Stromal cell of bone marrow (primary cell): ENCODE measurements at regions not wholly inside any gene's neighbourhood (a gene's known extent, or its start where the extent isn't known, plus 50 kb on each side); places are given as distances from the start of the nearest gene placed in this dataset.

Source experiments
- DNase-seq: peaks from one replicate; pipeline ENCODE4 v3.0.0-alpha.2; 2012; ENCODE audit warnings: low read depth

DNA sequence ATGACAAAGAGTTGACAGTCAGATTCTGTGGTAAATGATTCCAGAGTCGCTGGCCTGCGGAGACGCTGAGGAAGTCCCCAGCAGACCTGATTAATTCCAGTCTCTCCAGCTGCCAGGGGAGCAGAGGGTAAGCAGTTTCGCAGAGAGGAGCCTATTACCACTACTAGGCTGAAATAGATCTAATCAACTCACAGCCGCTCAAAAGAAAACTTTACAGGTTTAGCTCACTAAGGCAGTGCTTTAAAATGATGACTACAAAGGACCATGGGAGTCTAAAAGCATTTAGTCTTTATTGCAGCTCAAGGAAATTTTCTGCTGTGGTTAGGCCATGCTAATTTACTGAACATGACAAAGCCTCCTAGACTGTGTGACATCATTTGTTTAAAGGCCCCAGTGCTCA, 445.6 kb upstream of the POU3F3 start:
- no peak for DNase-seq

GRCh38 chr2:104410136-104410535, 443.8 kb upstream of the POU3F3 start:
- no peak for DNase-seq

DNA sequence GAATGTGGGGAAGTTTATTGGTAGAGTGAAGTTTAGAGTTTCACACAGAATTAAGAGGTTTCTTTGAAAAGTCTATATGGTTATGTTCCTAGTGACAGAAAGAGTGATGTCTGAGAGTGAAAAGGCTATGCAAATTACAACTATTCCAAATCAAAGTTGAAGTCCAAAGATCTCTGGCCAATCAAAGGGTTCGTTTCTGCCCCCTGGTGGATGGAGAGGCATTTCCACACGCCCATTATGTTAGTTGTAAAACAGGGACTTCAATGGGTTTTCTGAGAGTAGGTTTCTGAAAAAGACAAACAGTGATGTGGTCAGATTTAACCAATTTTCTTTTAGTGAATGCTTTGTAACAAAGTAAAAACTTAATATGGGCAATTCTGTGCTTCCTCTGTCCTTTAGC, 441.5 kb upstream of the POU3F3 start:
- peak; percentile 1 for DNase-seq

DNA sequence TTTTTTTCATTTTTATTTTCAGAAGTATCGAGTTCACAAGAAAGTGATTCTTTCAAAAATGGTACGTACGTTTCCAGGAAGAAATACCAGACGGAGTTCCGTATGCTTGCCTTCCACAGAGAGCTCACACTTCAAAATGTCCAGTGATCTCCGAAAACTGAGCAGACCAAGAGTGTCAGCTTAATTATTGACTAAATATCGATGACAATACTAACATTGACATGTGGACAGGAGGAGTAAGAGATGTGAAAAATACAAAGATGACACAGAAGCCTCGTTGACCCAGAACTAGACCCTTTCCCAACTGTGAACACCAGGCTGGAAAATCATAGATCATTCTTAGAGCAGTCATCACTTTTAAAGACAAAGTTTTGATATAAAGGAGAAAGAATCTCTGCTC, 440.0 kb upstream of the POU3F3 start:
- no peak for DNase-seq

GRCh38 chr2:104415284-104415683, 438.6 kb upstream of the POU3F3 start:
- DNase-seq: no peak

DNA sequence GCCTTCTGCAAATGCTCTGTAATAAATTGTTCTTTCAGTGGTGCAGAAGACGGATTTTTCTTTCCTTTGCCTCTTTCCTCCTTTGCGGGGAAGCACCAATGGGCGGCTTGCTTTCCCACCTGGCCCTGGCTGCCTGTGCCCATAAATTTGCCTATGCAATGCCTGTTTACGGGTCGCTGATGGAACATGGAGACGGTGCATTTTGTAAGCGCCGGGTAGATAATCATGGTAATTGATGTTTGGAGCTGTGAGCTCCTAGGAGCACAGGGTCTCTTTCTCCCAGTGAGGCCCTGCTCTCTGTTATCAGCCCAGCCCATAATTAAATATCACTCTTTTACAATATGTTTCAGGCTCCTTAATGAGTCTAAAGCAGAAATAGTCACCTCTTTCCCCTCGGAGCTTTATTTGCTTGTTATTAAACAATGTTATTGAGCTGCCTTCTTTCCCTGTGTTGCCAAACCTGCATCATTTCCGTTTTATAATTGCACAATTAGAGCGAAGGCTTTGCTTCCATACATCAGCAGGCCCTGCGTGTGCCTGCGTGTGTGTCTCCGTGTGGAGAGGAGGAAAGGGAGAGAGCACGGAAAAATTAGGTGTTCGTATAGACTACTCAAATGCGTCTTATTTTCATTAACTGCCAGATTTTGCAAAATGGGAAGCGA, 437.4 kb upstream of the POU3F3 start:
- no peak for DNase-seq

- no peak for DNase-seq
Observed at GRCh38 chr2:104420420-104420819, 433.5 kb upstream of the POU3F3 start.

DNA sequence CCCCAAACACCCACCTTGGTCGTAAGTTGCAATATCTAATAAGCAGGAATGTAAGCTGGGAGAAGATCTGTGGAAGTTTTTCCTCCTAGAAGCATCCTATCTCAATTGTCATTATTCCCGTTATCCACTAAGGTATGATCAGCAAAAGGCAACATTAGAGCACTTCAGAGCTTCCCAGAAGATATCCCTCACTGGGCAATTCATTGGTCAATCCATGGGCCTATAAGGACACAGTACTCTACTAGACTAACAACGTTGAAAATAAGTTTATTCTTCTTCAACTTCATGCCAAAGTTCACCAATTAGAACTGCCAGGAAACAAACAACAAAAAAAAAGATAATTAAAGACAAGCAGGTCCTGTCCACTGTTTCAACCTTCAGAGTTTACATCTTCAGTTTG, 433.0 kb upstream of the POU3F3 start:
- no peak for DNase-seq

- DNase-seq: no peak
Observed at GRCh38 chr2:104425850-104426595, 427.9 kb upstream of the POU3F3 start.

DNA sequence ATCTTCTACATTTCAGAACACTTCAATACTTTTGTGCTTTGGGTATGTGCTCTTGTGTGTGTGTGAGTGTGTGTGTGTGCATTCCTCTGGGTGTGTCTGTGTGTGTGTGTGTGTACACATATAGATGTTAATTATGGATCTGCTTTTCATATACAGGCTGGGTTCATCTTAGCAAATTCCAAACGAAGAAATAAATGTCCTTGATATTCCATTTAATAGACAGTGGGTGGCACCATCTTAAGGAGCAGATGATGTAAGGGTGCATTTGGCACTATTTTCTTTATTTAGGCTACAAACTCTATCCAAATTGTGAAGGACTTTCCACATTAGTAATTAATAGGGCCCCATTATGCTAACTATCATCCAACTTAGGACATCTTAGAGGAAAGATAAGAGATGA, 425.8 kb upstream of the POU3F3 start:
- no peak for DNase-seq

DNA sequence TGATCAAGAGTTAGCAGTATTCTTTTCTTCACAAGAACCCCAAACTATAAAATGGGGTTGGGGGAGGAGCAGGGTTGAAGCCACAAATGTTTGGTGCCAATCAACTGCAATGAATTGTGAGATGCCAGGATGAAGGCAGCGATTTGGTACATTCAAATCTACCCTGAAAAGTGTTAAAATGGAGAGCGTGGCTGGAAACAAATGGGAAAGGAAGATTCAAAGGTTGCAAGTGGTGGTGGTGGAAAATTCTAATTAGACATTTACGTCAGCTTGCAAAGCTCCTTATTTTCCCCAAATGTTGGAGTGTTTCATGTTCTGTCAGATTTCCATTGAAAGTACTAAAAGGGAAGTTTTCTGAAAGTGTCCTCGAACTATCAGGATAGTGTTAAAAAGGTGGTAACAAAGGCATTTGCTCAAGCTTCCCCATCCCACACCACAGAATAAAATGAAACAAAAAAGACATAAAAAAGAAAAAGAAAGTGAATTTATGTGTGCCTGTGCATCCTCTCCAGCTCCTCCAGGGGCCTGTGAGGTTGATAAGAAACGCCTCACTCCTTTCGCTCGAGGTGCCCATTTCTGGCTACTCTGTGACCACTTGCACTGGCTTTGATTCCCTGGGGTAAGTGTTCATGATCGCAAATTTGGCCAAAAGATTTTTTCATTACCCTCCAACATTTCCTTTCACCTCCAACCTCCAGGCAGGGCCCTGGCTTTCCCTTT, 424.1 kb upstream of the POU3F3 start:
- no peak for DNase-seq

GRCh38 chr2:104430359-104430740, 423.6 kb upstream of the POU3F3 start:
- no peak for DNase-seq

DNA sequence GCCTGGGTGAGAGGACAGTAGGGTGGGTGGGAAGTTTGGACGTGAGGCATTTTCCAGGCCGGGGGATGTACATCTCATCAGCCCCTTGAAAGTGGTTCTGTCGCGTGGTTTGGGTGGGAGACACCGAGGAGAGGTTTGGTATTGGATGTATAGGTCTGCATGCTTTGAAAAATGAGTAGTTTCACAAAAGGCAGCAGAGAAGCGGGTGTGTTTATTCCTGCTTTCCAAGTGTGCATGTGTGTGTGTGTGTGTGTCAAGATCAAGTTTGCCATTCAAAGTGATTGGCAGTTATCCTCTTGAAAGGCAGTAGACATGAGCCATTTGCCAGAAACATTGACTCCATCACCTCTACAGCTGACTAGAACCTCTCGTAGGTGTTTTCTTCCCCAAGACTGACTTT, 423.1 kb upstream of the POU3F3 start:
- no peak for DNase-seq

DNA sequence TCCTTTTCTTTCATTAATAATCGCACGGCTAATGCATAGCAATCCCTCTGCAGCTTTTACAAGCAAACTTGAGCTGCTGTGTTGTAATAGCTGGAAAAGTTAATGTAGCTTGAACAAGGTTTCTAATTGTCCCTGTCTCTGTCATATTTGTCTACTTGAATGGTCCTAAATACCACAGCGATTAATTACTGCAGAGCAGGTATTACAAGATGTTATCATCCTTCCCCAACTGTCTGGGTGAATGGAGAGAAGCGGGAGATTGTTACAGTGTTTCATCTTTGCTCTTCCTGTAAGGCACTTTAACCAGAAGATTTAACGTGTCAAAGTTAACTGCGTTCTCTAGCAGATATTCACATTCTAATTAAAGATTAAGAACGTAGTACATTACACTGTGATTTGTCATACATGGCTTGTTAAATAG, 422.2 kb upstream of the POU3F3 start:
- DNase-seq: no peak

GRCh38 chr2:104432401-104432800, 421.5 kb upstream of the POU3F3 start:
- DNase-seq: no peak

- no peak for DNase-seq
Observed at GRCh38 chr2:104432991-104433390, 420.9 kb upstream of the POU3F3 start.

DNA sequence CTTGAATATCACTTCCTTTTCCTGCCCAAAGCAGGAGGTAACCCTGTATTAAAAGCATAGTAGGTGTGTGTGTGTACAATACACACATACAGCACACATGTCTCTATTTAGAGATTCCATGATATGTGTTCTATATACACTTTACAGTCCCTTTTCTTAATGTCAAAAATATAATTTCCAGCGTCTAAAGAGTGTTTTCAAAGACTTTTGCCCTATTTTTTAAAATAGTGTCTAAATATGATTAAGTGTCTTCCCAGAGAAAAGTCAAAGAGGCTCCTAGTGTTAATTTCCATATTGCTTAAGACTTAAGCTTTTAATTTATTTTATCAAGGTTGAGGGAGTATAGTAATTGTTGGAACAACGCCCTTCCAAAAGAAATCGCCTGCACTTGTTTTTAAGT, 420.3 kb upstream of the POU3F3 start:
- no peak for DNase-seq

GRCh38 chr2:104434318-104434792, 419.6 kb upstream of the POU3F3 start:
- no peak for DNase-seq

- no peak for DNase-seq
Observed at GRCh38 chr2:104434966-104435365, 418.9 kb upstream of the POU3F3 start.

DNA sequence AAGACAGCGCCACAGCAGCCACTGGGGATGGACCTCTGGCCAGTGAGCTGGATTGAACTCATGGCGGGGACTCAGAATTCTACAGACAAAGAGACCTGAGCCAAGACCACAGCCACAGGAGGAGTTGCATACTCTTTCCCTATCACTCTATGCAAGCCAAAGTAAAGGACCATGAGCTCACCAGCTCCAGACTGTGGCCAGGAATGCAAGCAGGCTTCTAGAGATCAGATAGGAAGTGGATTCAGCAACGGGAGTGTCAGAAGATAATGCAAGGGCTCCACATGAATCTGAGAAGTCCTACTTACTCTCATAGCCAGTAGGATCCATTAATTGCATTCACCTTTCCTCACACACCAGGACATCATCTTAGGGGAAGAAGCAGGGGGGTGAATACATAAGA, 415.4 kb upstream of the POU3F3 start:
- no peak for DNase-seq

GRCh38 chr2:104443145-104443544, 410.8 kb upstream of the POU3F3 start:
- DNase-seq: no peak

GRCh38 chr2:104444392-104444791, 409.5 kb upstream of the POU3F3 start:
- peak; percentile 2 for DNase-seq

GRCh38 chr2:104444889-104445288, 409.0 kb upstream of the POU3F3 start:
- DNase-seq: no peak
